ENCODE measurements at regions not wholly inside any gene's neighbourhood (a gene's known extent, or its start where the extent isn't known, plus 50 kb on each side); places are given as distances from the start of the nearest gene placed in this dataset.
A peak's percentile ranks its signal among the peaks of the same experiment; 100 is the strongest.
"Not testable (repeated sequence)": the region's sequence is repeated elsewhere in the genome, so short reads cannot be mapped to it uniquely, and the experiment has no call there.

DNA sequence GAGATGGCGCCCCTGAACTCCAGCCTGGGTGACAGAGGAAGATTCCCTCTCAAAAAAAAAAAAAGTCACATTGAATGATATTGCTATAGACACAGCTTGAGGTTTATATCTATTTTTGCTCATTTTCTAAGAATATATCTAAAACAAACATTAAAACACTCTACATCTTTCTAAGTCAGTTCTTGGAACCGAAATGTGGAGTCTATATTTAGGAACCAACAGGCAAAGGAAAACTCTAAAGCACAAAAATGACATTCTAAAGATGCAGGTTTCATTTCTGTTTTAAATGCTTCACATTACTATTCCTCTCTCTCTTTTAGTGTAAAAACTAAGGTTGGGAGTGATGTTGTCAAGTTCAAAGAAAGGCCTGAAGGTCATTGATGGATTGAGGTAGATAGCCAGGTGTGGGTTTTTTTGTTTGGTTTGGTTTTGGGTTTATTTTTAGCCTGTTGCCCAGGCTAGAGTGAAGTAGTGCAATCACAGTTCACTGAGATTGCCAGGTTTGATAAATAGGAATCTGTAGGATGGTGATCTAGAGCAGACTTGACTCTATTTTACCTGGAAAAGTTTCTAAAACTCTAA is 194.0 kb upstream of the RBBP8 start:
- no peak for DNase-seq (ENCODE audit: low spot score)

GRCh38 chr18:22739789-22740188 is 193.3 kb upstream of the RBBP8 start:
- no peak for DNase-seq (ENCODE audit: low spot score)

DNA sequence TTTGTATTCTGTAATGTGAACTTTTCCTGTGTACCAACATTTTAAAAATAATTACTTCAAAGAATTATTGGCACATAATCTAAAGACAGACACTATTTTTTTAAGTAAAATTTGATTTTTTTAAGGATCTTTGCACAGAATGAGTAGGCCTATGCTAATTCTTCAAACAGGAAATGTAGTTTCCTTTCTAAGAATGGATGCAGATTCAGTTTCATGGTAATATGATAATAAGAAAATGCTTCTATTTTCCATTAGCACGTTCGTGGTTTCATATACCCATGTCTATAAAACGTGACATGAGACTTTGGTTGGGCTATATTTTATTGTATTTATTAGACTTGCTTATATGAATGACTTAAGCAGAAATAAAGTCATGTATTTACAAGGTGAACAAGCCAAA is 191.8 kb upstream of the RBBP8 start:
- no peak for DNase-seq (ENCODE audit: low spot score)

GRCh38 chr18:22742409-22742808 is 190.7 kb upstream of the RBBP8 start:
- DNase-seq (ENCODE audit: low spot score) = no peak

- DNase-seq (ENCODE audit: low spot score) = no peak
Measured at GRCh38 chr18:22745966-22746365, 187.2 kb upstream of the RBBP8 start.

DNA sequence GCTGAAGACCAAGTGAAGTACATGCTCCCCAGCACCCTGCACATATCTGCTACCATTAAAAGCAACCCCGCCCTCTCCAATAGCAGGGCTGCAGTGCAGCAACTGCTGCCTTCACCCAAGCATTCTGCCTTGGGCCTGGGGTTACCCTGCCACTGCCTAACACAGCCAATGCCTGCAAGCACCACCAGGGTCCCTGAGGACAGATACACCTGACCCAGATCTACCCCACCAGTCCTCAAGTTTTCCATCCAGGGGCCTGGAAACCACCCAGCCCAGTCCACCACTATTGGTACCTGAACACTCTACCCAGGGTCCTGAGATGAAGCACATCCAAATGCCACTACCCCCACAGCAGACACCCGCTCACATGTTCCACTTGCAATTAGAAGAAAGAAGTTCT is 181.1 kb upstream of the RBBP8 start:
- no peak for DNase-seq (ENCODE audit: low spot score)

DNA sequence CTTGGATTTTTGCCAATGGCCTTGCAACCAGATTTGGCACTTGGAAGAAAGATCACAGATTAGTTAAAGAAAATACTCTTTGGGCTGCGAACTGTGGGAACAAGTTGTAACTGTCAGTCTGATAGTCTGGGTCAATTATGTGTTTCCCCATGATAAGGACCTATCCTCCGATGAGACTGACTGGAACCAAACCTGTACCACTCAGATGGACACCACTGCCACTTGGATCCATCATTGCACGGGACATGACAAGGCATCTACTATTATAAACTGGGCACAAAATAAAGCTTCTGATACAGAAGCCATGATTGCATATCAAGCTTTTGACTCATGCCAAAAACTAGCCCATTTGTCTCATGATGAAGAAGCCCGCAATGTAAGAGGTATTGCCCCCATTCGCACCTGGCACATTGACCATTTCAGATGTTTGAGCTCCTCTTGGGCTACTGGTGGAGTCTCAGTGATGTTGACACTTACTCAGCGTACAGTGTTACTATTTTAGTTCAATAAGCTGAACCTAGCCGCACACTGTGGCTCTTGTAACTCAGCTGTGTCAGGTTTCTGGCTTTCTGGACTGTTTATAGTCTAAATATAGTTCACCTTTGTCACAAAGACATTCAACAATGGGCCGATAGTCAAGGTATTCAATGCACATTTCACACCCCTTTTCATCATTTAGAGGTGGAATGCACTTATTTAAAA is 179.8 kb upstream of the RBBP8 start:
- DNase-seq (ENCODE audit: low spot score) = no peak

GRCh38 chr18:22764005-22764404 is 169.1 kb upstream of the RBBP8 start:
- DNase-seq (ENCODE audit: low spot score) = not testable (repeated sequence)

DNA sequence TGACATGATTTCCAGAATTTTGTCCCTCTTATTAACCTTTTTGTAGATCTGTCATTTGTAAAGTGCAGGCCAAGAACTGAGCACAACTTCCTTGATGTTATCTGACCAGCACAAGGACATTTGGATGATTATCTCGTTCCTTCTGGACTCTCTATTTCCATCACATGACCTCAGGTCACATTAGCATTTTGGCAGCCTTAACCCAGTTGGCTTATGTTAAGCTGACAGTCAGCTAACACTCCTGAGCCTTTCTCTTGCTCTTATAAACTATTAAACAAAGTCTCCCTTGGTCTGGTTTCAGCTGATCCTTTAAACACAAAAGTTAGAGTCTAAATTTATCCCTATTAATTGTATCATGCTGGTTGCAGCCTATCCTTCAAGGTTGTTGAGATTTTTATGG is 167.2 kb upstream of the RBBP8 start:
- no peak for DNase-seq (ENCODE audit: low spot score)

DNA sequence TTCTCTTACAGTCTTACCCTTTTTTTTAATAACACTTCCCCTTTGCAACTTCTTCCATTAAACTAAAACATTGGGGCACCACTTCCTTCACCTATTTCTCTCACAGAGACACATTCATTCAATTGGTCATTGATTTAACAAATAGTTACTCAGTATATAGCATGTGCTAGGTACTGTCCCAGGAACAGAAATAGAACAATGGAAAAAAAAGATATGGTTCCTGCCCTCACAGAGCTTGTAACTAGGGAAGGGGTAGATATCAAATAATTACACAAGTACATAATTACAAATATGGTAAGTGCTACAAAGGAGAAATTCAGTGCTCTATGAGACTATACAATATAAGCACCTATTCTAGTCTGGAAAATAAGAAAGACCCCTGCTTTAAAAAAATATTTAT is 165.5 kb upstream of the RBBP8 start:
- DNase-seq (ENCODE audit: low spot score) = no peak

DNA sequence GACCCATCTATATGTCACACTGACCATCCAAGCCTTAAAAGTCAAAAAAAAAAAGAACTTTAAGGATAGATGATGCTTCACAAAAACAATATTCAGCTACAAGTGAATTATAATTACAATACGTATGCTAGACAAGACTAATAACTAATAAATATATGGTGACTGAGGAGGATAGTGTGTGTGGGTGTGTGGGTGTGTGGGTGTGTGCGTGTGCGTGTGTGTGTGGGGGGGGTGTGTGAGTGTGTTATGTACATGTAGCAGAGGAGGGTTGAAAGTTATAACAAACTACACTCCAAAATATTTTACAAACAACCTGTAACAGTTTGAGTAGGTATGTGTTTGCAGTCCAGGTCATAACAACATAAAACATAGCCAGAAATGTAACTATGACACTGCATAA is 159.2 kb upstream of the RBBP8 start:
- DNase-seq (ENCODE audit: low spot score) = no peak

GRCh38 chr18:22778996-22779395 is 154.1 kb upstream of the RBBP8 start:
- no peak for DNase-seq (ENCODE audit: low spot score)

DNA sequence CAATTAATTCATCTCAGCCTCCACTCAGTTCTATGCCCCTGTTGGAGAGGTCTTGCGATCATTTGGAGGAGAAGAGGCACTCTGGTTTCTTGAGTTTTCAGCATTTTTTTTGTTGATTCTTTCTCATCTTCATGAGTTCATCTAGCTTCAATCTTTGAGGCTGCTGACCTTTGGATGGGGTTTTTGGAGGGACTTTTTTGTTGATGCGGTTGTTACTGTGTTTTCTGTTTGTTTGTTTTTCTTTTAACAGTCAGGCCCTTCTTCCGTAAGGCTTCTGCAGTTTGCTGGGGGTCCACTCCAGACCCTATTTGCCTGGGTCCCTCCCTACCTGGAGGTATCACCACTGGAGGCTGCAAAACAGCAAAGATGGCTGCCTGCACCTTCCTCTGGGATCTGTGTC is 149.9 kb upstream of the RBBP8 start:
- no peak for DNase-seq (ENCODE audit: low spot score)

DNA sequence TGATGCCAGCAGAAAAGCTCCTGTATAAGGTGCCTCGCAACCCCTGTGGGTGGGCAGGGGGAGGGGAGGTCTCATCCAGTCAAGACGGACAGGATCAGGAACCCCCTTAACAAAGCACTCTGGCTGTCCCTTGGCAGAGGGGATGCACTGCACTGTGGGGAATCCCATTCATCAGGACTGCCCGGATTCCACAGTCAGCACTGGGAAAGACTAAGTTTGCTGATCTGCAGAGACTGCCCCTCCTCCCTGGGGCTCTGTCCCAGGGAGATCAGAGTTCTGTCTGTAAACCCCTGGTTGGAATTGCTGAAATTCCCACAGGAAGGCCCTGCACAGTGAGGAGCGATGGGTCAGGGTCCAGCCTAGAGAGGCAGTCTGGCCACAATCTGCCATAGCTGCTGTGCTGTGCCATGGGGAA is 149.5 kb upstream of the RBBP8 start:
- DNase-seq (ENCODE audit: low spot score) = peak; percentile 5

DNA sequence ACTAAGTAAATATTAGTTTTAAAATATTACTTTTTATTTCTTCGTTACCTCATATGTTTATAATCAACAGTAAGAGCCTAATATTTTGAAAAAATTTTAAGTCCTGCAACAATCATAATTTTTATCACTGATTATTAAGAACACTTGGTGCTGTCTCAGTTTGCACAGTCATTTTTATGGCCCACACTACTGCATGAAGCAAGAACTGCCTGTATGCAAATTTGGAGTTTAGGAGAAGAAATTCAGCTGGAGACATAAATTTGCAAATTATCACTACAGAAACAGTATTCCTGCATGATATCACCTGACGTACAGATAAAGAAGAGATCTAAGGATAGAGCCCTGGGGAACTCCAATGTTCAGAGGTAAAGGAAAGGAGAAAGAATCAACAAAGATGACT is 144.1 kb upstream of the RBBP8 start:
- DNase-seq (ENCODE audit: low spot score) = no peak

DNA sequence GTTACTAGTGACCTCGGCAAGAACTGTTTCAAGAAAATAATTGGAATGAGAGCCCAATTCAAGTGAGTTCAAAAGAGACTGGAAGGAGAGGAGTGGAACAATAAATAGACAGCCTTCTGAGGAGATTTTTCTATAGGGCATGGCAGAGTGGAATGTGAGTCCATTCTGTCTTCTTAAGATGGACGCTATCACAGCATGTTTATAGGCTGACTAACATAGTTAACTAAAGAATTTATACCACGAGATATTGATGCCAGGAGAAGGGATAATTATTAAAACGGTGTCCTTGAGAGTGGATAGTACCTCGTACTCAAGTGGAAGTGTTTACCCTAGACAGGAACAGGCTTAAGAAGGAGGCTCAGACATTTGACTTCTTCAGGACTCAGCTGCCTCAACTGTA is 143.5 kb upstream of the RBBP8 start:
- no peak for DNase-seq (ENCODE audit: low spot score)

DNA sequence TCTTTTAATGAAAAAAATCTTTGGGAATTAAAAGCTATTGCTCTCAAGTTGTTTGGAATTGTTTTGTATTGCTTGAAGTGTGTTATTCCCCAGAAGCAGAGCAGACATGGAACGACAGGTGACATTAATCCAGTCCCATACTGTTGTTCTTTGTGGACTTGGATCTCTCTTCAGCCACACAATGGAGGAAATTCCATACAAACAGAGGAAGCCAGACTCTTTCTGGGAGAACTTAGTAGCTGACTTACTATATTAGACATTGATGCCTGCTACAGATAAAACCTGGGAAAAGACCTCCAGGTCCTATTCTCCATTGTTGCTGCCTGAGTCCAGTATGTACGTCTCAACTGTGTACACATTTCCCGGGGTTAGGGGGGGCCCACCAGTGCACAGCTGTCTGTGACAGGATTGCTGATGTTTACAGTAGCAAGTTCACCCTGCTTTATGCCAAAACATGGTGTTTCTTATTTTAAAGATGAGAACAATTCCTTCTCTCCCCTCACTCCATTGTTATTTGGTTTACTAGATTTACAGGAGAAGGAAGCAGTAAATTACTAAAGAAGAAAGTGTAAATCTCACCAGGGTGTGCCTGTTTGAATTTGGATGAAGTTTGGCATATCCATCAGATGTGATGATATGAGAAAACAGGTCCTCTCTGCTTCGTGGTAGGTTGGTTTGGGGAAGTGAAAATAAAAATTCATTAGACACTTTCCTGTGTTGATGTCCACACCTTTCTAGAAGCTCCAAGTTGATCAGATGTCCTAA is 142.4 kb upstream of the RBBP8 start:
- no peak for DNase-seq (ENCODE audit: low spot score)

- no peak for DNase-seq (ENCODE audit: low spot score)
Measured at GRCh38 chr18:22791310-22791610, 141.9 kb upstream of the RBBP8 start.

DNA sequence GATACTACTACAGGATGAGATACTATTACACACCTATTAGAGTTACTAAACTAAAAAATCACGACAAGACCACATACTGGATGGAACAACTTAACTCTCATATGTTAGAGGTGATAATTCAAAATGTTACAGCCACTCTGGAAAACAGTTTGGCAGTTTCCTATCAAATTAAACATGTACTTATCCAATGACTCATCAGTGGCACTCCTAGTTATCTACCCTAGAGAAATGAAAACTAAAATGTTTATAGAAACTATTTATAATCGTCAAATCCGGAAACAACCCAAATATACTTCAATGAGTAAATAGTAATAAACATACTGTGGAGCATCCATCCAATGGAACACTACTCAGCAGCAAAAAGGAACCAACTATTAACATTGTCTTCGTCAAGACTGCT is 137.0 kb upstream of the RBBP8 start:
- DNase-seq (ENCODE audit: low spot score) = no peak

DNA sequence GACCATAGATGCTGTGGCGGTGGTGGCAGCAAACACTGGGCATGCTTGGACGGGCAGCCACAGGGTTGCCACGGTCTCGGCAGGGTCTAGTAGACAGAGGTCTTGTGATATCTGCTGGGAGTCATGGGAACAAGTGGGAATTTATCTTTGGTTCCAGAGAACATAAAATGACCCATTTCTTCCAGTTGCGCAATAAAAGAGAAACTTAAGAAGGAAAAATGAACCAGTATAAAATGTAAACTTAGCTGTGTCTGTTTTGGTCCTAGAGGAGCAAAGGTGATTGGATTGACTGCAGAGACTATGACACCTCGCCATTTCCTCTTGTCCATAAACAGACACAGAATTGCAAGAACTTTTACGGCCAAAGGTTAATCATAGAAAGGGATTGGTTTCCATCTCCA is 132.6 kb upstream of the RBBP8 start:
- no peak for DNase-seq (ENCODE audit: low spot score)

- DNase-seq (ENCODE audit: low spot score) = peak; percentile 12
Measured at GRCh38 chr18:22813648-22814328, 119.3 kb upstream of the RBBP8 start.

GRCh38 chr18:22814329-22814703 is 118.8 kb upstream of the RBBP8 start:
- no peak for DNase-seq (ENCODE audit: low spot score)

Measured in HuH-7 (cell line).